ENCODE measurements at regions not wholly inside any gene's neighbourhood (a gene's known extent, or its start where the extent isn't known, plus 50 kb on each side); places are given as distances from the start of the nearest gene placed in this dataset.

DNA sequence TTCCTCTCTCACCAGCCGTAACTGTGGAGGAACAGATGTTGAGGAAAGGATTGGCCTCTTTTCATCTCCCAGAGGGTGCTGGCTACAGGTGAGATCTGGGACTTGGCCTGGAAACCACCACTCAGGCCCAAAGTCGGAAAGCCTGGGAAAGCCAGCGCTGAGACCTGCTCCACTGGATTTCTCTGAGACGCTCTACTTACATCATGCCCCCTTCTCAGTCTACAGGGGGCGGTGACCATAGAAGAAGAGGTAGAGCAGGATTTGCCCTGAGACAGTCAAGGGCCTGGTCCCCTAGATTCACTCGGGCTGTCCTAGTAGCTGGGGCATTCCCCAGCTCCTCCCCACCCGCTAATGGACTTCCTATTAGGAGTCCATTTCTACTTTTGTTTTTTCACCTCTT lies 80.9 kb downstream of the C3orf38 start:
- ChIA-PET POLR2A (ENCODE audit: partially characterized antibody) (no interaction called here), CTCF (ENCODE audit: partially characterized antibody) (interaction anchor here (3.2 kb wide), 1 partner anchor 11 kb away, joined by 18 read pairs; no protein-coding TSS in a partner anchor)
- no peak for TF ChIP-seq MAFK (IDR thresholded peaks at IDR 0.05; ENCODE audit: low read depth, low read length)
- TF ChIP-seq, protein P1, sequence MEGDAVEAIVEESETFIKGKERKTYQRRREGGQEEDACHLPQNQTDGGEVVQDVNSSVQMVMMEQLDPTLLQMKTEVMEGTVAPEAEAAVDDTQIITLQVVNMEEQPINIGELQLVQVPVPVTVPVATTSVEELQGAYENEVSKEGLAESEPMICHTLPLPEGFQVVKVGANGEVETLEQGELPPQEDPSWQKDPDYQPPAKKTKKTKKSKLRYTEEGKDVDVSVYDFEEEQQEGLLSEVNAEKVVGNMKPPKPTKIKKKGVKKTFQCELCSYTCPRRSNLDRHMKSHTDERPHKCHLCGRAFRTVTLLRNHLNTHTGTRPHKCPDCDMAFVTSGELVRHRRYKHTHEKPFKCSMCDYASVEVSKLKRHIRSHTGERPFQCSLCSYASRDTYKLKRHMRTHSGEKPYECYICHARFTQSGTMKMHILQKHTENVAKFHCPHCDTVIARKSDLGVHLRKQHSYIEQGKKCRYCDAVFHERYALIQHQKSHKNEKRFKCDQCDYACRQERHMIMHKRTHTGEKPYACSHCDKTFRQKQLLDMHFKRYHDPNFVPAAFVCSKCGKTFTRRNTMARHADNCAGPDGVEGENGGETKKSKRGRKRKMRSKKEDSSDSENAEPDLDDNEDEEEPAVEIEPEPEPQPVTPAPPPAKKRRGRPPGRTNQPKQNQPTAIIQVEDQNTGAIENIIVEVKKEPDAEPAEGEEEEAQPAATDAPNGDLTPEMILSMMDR (IDR thresholded peaks at IDR 0.05; ENCODE audit: control extremely low read depth in 1 of 3, insufficient read depth in 1 of 3, low read depth in 1 of 3, low read length in 3 of 3): no peak
- TF ChIP-seq TEAD4 (IDR thresholded peaks at IDR 0.05; ENCODE audit: low read depth, low read length): no peak
- TF ChIP-seq JUN (IDR thresholded peaks at IDR 0.05; ENCODE audit: low read depth, low read length): no peak
- no peak for TF ChIP-seq SAP30 (IDR thresholded peaks at IDR 0.05; ENCODE audit: insufficient read depth, insufficient replicate concordance, low read length)
- TF ChIP-seq SP4 (IDR thresholded peaks at IDR 0.05; ENCODE audit: low read length): no peak
- Histone ChIP-seq H2BK120ac (replicated peaks; ENCODE audit: low read depth, low read length) (no peak overlapping the region), H2BK15ac (ENCODE audit: low read length) (no peak overlapping the region), H3K14ac (ENCODE audit: insufficient read length) (no peak overlapping the region), H3K79me2 (ENCODE audit: control insufficient read depth in 1 of 2, insufficient read depth in 2 of 2, low read length in 2 of 2) (no peaks in the 10 kb centered on the region), H4K20me1 (replicated peaks in 1 of 2; ENCODE audit: control insufficient read depth in 1 of 2, insufficient read depth in 2 of 2, low read length in 2 of 2) (no peaks in the 10 kb centered on the region), H3K4me2 (ENCODE audit: insufficient read depth in 1 of 2, low read depth in 2 of 2, low read length in 2 of 2) (no peak overlapping the region), H3K36me3 (ENCODE audit: control insufficient read depth in 2 of 4, insufficient read depth in 4 of 4, low read length in 3 of 4) (no peaks in the 10 kb centered on the region; a peak in 1 of 8 replicates), H2AK5ac (ENCODE audit: low read depth, low read length) (no peak overlapping the region), H2BK20ac (ENCODE audit: low read length) (no peak overlapping the region), H3K9me3 (ENCODE audit: insufficient read depth in 2 of 2, low read depth in 1 of 2, low read length in 1 of 2) (no peaks in the 10 kb centered on the region), H2BK12ac (ENCODE audit: low read depth, low read length) (no peak overlapping the region), H4K5ac (ENCODE audit: insufficient read length, low read depth, low read length) (no peak overlapping the region), H3K79me1 (ENCODE audit: low read depth, low read length) (no peaks in the 10 kb centered on the region), H4K91ac (replicated peaks; ENCODE audit: insufficient read length, low read length) (no peak overlapping the region), H3K27me3 (replicated peaks in 1 of 4; ENCODE audit: control insufficient read depth in 3 of 4, extremely low read depth in 1 of 4, insufficient read depth in 3 of 4, low read length in 3 of 4) (no peaks in the 10 kb centered on the region), H3K18ac (ENCODE audit: extremely low read depth, low read length) (no peak overlapping the region), H2BK5ac (ENCODE audit: low read depth, low read length) (no peak overlapping the region), H3K23me2 (ENCODE audit: low read depth, low read length) (no peaks in the 10 kb centered on the region), H3K27ac (ENCODE audit: low read depth, low read length) (no peak overlapping the region), H2AFZ (ENCODE audit: low read length) (no peak overlapping the region), H3K4me3 (ENCODE audit: extremely low read depth in 1 of 4, insufficient read depth in 2 of 4, low read depth in 3 of 4, low read length in 4 of 4) (no peak overlapping the region), H3K4ac (replicated peaks; ENCODE audit: insufficient read length, low read depth, low read length) (no peak overlapping the region), H3K56ac (replicated peaks; ENCODE audit: insufficient read length, low read depth, low read length) (no peak overlapping the region), H3K4me1 (replicated peaks in 1 of 4; ENCODE audit: control insufficient read depth in 3 of 4, insufficient read depth in 4 of 4, low read length in 3 of 4) (peaks cover 0 to 3% (median 0%) of the 10 kb centered on the region in 4 experiments; a peak in 1 of 7 replicates), H3K23ac (ENCODE audit: insufficient read length) (no peak overlapping the region), H4K8ac (ENCODE audit: extremely low read depth, insufficient read depth, low read length) (no peak overlapping the region), H3K9ac (replicated peaks in 1 of 4; ENCODE audit: extremely low read depth in 1 of 4, low read depth in 3 of 4, low read length in 3 of 4) (no peak overlapping the region)
- 99% methylated on average over 7 of the region's 7 CpGs; no CpG with 5 or more reads in 1 of the 2 experiments for WGBS, 2 experiments (ENCODE audit: extremely low coverage in 1 of 2, insufficient coverage in 1 of 2, insufficient read length in 1 of 2, insufficient replicate concordance in 2 of 2, low coverage in 1 of 2, low lambda C conversion rate in 2 of 2, missing lambda C conversion rate in 1 of 2)
- DNase-seq (ENCODE audit: low read depth in 1 of 2, low spot score in 2 of 2): no peak
- no peak for FAIRE-seq

Data from H1 (cell line).